Kidney (tissue), 13 donors: ENCODE measurements at regions not wholly inside any gene's neighbourhood (a gene's known extent, or its start where the extent isn't known, plus 50 kb on each side); places are given as distances from the start of the nearest gene placed in this dataset.

Source experiments
- DNase-seq, 5 donors: peaks; one replicate each; pipeline ENCODE4 v3.0.0-alpha.2; 2013 to 2020
- FAIRE-seq: peaks from 2 replicates; lab custom pipeline; 2012; peaks lifted over from hg19 to GRCh38; lab: Jason Lieb, UNC
- H3K27ac ChIP-seq, 2 donors: one replicate each; pipeline ENCODE4 v1.7.0; 2013; ENCODE audit warnings: low read depth in 2 of 2, low read length in 2 of 2, inconsistent platforms in 1 of 2
- H3K27me3 ChIP-seq: one replicate; pipeline ENCODE4 v1.7.1; 2013; ENCODE audit warnings: low read length, inconsistent platforms; ENCODE audit not compliant: control insufficient read depth, insufficient read depth
- H3K36me3 ChIP-seq, 3 donors: one replicate each; pipeline versions ENCODE4 v1.7.0 to v1.7.1; 2013; ENCODE audit warnings: low read length in 3 of 3, control low read depth in 1 of 3, inconsistent platforms in 1 of 3; ENCODE audit not compliant: insufficient read depth in 3 of 3, control insufficient read depth in 2 of 3
- H3K4me1 ChIP-seq, 3 donors: one replicate each; pipeline versions ENCODE4 v1.7.0 to v1.7.1; 2013; ENCODE audit warnings: low read length in 3 of 3, inconsistent platforms in 1 of 3, low read depth in 1 of 3; ENCODE audit not compliant: control insufficient read depth in 2 of 3, insufficient read depth in 2 of 3
- H3K4me3 ChIP-seq, 3 donors: one replicate each; pipeline versions ENCODE4 v1.7.0 to v1.8.1; 2013; ENCODE audit warnings: low read length in 3 of 3, control low read depth in 1 of 3, inconsistent platforms in 1 of 3
- H3K9ac ChIP-seq, 3 donors: one replicate each; pipeline versions ENCODE4 v1.7.0 to v1.7.1; 2013; ENCODE audit warnings: low read length in 3 of 3, control low read depth in 1 of 3, inconsistent platforms in 1 of 3
- H3K9me3 ChIP-seq, 3 donors: one replicate each; pipeline versions ENCODE4 v1.7.0 to v1.7.1; 2013; ENCODE audit warnings: low read length in 3 of 3, control low read depth in 1 of 3, inconsistent platforms in 1 of 3; ENCODE audit not compliant: control insufficient read depth in 2 of 3, insufficient read depth in 1 of 3
- intact Hi-C: fragments of 100-400 bp; cut with DNase I; formaldehyde crosslinking; loops from one replicate; pipeline ENCODE4 v1.11.1; 2022
- TF ChIP-seq, protein P1 (sequence below): IDR thresholded peaks from 3 replicates; pipeline ENCODE4 v1.5.1; 2012; ENCODE audit warnings: mild to moderate bottlenecking, moderate library complexity, borderline replicate concordance; ENCODE audit not compliant: insufficient read depth; ENCODE audit errors: extremely low read depth
- donor health status: control.
- donor health status: control.
- donor health status: control.
- donor health status: control.
- donor health status: control.
- donor health status: DM: yes; HTN: yes; CAD: no.
- donor health status: Normal renal cell carcinoma (clear cell type).

DNA sequence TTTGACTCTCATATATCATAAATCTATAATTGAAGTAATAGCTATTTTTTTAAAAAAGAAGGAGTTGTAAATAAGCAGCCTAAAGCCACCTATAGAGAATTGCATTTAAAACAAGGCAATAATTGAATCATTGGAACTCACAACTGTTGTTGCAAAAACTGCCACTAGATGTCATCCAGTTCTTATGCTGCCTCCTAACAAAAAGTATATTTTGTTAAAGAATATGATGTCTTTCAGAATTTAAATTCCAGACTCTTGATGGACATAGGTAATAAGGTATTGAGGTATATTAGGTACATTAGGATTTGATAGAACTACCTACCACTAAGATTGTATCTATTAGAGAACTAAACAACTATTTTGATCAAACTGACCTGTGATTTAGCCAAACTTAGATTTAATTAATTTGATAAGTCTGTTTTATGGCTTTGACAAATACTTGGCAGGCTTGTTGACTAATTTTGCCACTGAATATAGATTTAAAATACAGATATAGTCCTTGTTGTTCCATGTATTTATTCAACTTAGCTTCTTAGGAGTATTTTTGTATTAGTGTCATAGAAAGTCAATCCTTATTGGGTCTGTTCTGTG, 401.4 kb downstream of the RPL10L start:
- Histone ChIP-seq H3K9me3 (no peaks in the 10 kb centered on the region), H3K27me3 (no peaks in the 10 kb centered on the region), H3K27ac (no peak overlapping the region), H3K9ac (no peak overlapping the region), H3K4me1 (no peaks in the 10 kb centered on the region), H3K36me3 (no peaks in the 10 kb centered on the region), H3K4me3 (no peak overlapping the region)
- DNase-seq = peak in 2 of 5 donors; percentile 44 to 62
- TF ChIP-seq, protein P1, sequence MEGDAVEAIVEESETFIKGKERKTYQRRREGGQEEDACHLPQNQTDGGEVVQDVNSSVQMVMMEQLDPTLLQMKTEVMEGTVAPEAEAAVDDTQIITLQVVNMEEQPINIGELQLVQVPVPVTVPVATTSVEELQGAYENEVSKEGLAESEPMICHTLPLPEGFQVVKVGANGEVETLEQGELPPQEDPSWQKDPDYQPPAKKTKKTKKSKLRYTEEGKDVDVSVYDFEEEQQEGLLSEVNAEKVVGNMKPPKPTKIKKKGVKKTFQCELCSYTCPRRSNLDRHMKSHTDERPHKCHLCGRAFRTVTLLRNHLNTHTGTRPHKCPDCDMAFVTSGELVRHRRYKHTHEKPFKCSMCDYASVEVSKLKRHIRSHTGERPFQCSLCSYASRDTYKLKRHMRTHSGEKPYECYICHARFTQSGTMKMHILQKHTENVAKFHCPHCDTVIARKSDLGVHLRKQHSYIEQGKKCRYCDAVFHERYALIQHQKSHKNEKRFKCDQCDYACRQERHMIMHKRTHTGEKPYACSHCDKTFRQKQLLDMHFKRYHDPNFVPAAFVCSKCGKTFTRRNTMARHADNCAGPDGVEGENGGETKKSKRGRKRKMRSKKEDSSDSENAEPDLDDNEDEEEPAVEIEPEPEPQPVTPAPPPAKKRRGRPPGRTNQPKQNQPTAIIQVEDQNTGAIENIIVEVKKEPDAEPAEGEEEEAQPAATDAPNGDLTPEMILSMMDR = peak; percentile 44
- FAIRE-seq = peak; percentile 47
- intact Hi-C loops = no loop called here

DNA sequence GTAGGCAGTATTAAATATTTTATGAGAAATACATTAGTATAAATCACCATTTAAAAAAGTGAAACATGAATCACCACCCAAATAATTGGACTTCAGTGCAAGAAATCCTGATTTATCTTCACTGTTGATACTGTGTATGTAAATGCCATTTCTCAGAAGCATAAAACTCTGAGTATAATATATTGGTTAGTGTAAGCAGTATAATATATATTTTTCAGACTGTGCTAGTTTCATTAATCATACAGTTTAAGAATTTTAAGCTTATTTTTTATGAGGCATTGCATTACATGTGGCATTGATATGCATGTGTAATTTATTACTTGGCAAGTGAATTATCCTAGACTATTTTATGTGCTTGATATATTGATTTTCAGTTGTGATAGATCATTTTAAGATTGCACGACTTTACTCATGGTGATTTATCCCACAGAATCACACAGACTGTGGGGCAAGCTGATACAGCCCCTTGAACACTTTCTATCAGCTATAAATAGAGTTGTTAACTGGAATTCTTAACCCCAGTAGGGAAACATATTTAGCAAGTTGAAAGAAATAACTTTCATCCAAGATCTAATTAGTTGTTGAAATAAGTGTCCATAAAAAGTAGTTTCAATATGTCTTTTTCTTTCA, 403.5 kb downstream of the RPL10L start:
- TF ChIP-seq, protein P1 = no peak
- intact Hi-C loops = no loop called here
- Histone ChIP-seq H3K4me1 (no peaks in the 10 kb centered on the region), H3K27me3 (no peaks in the 10 kb centered on the region), H3K9ac (no peak overlapping the region), H3K36me3 (no peaks in the 10 kb centered on the region), H3K9me3 (no peaks in the 10 kb centered on the region), H3K27ac (no peak overlapping the region), H3K4me3 (no peak overlapping the region)
- DNase-seq (peak in 2 of 5 donors; percentile 49 to 67), FAIRE-seq (no peak)

GRCh38 chr14:46245276-46245675, 406.3 kb downstream of the RPL10L start:
- H3K9me3 ChIP-seq = no peaks in the 10 kb centered on the region
- intact Hi-C loops = no loop called here
- H3K27me3 ChIP-seq = no peaks in the 10 kb centered on the region
- TF ChIP-seq, protein P1 = no peak
- H3K27ac ChIP-seq = no peak overlapping the region
- no peaks in the 10 kb centered on the region for H3K4me1 ChIP-seq
- no peak overlapping the region for H3K4me3 ChIP-seq
- FAIRE-seq = no peak
- no peak for DNase-seq
- no peaks in the 10 kb centered on the region for H3K36me3 ChIP-seq
- no peak overlapping the region for H3K9ac ChIP-seq

- DNase-seq (no peak), FAIRE-seq (no peak)
- H3K27ac ChIP-seq = no peak overlapping the region
- no peak overlapping the region for H3K9ac ChIP-seq
- intact Hi-C loops = no loop called here
- no peaks in the 10 kb centered on the region for H3K36me3 ChIP-seq
- no peaks in the 10 kb centered on the region for H3K9me3 ChIP-seq
- TF ChIP-seq, protein P1 = no peak
- no peaks in the 10 kb centered on the region for H3K27me3 ChIP-seq
- no peak overlapping the region for H3K4me3 ChIP-seq
- no peaks in the 10 kb centered on the region for H3K4me1 ChIP-seq
Measured at GRCh38 chr14:46233786-46234185, 417.8 kb downstream of the RPL10L start.
